NCI-H524 treated with DMSO at 0.1 percent for 48 hours (cell line): ENCODE measurements at regions not wholly inside any gene's neighbourhood (a gene's known extent, or its start where the extent isn't known, plus 50 kb on each side); places are given as distances from the start of the nearest gene placed in this dataset.
"Not testable (repeated sequence)": the region's sequence is repeated elsewhere in the genome, so short reads cannot be mapped to it uniquely, and the experiment has no call there.

Experiments used
- DNase-seq: peaks from one replicate; lab custom pipeline; 2025; lab: John Stamatoyannopoulos, UW

GRCh38 chr3:67957268-67957667 lies 302.9 kb upstream of the SUCLG2 start:
- no peak for DNase-seq

DNA sequence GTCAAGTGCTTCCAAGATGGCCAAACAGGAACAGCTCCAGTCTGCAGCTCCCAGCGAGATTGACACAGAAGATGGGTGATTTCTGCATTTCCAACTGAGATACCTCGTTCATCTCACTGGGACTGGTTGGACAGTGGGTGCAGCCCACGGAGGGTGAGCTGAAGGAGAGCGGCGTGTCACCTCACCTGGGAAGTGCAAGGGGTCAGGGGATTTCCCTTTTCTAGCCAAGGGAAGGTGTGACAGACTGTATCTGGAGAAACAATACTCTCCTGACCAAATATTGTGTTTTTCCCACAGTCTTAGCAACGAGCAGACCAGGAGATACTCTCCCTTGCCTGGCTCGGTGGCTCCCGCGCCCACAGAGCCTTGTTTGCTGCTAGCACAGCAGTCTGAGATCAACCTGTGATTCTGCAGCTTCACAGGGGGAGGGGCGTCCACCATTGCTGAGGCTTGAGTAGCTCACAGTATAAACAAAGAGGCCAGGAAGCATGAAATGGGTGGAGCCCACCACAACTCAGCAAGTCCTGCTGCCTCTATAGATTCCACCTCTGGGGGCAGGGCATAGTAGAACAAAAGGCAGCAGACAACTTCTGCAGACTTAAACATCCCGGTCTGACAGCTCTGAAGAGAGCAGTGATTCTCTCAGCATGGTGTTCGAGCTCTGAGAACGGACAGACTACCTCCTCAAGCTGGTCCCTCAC lies 293.5 kb upstream of the SUCLG2 start:
- no peak for DNase-seq

DNA sequence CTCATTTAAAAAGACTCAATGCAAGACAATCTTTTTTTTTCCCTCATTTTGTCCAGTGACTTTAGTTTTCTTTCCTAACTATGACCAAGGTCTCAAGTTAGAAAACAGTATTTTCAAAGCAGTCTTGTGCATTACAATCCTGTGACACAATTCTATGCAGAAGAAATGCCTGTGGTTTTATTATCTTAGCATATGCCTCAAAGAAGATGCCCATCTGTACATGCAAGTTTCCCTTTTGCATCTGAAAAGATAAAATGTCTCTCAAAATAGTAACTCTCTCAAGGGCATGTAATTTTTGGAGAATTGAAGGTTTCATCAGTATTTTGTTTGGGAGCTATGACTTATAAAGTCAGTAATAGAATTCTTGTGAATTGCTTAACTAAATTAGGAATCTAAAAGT lies 292.0 kb upstream of the SUCLG2 start:
- no peak for DNase-seq

GRCh38 chr3:67943546-67943945 lies 289.1 kb upstream of the SUCLG2 start:
- no peak for DNase-seq

- DNase-seq: no peak
Observed at GRCh38 chr3:67941433-67942030, 287.1 kb upstream of the SUCLG2 start.

DNA sequence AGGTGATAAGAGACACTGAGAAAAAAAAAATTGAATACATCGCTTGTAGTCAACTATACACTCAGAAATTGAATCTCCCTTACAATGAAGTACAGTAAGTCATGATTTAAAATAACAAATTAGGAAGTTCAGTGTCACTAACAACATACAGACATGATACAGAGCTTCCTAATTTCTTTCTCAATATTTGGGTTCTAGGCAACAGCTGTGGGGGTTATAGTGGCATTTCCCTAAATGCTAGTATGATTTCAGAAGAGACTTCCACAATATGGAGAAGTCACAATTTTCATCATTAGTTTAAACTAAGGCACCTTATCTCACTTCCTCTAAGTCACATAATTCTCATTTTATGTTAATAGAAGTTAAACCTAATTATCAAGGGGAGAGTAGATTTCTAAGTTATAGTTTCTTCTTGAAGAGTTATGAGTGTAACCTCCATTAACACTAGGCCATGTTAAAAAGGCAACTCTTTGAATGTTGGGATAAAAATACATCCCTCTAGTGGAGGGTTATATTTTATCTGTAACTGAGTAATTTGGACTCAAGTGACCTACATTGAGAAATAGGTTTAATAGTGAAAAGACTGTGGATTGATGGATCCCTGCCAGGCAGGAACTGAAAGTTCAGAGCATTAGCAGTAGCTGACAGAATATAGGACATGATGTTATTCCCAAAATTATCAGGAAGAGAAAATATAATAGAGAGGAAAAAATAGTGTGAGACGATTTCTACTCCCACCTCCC lies 286.0 kb upstream of the SUCLG2 start:
- DNase-seq: no peak

DNA sequence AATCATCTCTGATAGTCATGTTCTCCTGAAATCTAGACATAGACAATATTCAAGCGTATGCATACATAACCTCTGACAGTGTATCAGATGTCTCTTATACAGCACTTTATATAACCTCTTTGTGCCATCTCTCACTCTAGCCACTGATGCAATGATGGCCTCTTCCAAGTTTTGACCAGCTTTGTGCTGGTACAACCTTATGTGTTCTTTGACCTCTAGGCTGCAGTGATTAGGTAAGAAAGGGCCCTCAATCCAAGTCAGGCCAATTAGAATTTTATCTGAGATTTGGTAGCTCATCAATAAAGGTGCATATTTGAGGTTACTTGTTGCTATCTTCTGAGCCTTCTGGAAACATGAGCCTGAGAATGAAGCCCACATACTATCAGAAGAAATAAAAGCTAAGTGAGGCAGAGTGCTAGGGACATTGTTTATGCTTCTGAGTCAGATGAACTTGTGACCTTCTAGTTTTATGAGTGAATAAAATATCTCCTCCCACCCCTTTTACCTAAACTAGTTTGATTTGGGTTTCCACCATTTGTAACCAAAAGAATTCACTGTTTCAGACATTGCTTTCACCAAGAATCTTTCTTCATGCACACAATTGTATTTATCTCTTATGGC lies 283.2 kb upstream of the SUCLG2 start:
- no peak for DNase-seq

GRCh38 chr3:67930394-67930793 lies 276.0 kb upstream of the SUCLG2 start:
- DNase-seq: not testable (repeated sequence)

GRCh38 chr3:67923796-67924195 lies 269.4 kb upstream of the SUCLG2 start:
- no peak for DNase-seq

DNA sequence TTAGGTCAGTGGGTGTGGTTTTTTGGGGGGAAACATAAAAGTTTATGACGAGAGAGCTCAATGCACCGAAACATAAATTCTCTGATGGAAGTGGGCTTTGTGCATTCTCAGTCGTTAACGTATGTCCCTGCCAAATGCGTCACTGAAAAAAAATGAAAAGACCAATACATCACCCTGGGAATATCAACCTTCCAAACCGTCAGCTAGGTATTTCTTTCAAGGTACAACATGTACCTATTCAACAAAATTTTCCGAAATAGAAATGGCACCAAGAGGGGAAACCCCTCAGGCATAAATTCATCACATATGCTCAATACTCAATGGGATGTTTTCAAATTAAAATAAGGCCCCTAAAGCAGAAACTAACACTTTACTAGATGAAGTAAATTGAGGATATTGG lies 266.6 kb upstream of the SUCLG2 start:
- no peak for DNase-seq

- DNase-seq: no peak
Observed at GRCh38 chr3:67920311-67920710, 265.9 kb upstream of the SUCLG2 start.

DNA sequence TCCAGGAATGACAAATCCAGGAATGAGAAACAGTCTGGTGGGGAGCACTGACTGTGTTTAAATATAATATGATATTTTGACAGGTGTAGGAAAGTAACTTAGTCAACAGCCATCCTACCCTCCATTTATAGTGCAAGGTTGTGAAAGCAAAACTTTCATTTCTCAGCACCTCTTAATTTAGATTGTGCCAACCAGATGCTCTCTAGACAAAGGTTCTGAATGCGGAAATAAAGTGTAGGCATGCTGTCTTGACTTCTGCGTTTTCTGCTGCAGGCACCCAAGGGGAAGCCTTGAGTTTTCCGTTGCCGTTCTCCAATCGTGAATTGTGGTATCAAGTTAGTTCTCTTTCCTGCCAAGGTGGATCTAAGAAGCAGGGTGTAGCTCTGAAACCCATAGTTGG lies 261.9 kb upstream of the SUCLG2 start:
- DNase-seq: no peak

DNA sequence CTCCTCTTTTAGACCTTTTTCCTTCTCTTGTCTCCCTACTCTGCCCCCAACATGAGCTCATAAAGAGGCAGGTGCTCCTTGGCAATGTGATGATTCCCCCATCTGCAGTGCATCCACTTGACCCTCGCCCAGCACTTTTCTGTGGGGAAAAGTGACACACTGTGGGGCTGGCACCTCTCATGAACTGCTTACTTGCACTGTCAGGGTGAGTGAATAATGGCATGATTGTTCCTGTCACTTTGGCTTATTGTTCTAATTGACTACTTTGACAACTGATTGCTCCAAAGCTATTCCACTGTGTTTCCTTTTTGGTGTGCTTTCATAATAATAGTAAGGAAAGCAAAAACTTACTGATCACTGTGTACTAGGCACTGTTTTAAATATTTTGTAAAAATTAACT lies 253.3 kb upstream of the SUCLG2 start:
- DNase-seq: no peak

GRCh38 chr3:67906261-67906660 lies 251.8 kb upstream of the SUCLG2 start:
- no peak for DNase-seq

GRCh38 chr3:67901681-67902080 lies 247.3 kb upstream of the SUCLG2 start:
- DNase-seq: no peak

DNA sequence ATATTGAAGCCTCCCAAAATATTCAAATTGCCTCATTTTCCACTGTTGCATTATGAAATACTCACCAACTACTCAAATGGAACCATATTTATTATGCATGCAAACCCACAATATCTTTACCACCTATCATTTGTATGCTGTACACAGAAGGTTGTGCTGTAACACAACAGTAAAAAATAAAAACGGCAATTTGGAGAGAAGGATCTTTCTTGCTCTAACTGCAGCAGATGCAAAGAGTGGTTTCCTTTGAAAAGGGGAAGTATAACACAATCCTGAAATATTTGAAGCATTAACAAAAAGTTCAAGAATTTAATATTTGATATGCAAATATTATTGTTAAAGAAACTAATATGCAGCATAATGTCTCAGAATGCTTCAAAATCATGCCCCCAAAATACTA lies 244.5 kb upstream of the SUCLG2 start:
- DNase-seq: no peak

DNA sequence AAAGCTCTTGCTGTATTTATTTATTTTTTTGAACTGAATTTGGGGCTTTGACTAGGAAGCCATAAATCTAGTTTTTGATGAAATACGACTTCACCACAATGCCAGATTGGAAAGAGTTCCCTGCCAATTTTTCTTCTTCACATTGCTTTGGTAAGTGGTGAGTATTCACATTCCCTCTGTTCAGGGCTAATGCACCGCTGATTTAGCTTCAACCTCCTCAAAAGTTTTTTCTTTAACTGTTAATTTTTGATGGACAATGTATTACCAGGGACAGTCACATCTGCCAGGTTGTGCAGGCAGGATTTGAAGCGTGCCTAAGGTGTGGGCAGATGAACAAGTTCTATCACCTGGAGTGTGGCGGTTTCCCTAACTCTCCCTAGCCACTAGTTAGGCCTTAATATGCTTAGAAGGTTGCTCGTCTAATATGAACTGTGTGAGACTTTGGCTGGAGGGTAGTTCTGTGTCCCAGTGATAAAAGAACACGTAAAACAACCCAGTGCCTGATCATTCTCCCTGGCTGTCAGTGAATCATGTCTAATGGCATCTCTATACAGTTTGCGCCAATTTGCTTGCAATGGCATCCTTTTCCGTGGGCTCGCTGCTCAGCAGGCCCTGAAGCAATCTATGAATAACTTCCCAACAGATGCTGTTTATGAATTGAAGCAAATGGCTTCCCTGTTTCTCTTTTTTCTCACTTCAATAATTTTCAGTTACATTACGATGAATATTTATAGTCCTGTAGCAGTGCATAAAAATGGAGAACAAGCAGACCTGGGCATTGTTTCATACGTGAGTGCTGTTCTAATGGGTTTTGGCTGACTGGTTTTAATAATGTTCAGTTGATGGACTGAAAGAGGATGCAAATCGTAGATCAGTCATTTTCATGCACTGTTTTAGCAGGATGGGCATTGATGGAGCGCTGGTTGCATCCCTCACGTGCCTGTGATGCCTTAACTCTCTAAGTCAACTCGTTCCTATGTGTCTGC lies 243.2 kb upstream of the SUCLG2 start:
- no peak for DNase-seq

DNA sequence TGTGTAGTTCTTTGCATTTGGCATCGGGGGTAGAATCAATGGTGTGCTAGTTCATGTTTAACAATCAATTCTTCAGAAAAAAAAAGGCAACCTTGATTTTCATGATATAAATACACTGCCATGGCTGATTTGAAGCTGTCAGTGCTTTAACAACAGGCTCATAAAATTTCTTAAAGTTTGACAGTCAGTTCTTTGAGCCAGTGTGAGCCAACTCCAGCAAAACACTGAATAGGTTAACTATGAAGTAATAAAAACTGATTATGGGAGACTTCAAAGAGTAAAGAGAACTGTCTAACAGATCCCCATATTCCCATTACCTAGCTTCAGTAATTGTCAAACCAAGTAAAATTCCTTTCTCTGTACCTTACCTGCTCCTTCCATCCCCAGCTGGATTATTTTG lies 241.7 kb upstream of the SUCLG2 start:
- DNase-seq: no peak

DNA sequence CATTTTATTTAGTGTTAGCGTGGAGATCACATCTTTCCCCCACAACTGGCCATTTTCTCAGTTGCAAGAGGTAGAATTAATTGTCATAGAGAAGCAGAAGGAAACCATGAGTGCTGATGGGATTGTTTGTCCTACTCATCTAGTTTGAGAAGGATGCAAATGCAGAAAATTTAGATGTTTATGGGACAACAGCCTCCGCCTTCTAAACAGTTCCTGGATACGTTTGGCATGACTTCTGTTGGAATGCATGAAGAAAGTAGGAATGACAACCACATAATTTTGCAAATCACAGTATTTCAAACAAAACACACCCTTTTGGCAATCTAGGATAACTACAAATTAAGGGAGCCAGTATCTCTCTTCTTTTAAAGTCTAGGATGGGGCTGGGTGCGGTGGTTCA lies 240.1 kb upstream of the SUCLG2 start:
- no peak for DNase-seq

GRCh38 chr3:67884345-67884744 lies 229.9 kb upstream of the SUCLG2 start:
- DNase-seq: no peak

DNA sequence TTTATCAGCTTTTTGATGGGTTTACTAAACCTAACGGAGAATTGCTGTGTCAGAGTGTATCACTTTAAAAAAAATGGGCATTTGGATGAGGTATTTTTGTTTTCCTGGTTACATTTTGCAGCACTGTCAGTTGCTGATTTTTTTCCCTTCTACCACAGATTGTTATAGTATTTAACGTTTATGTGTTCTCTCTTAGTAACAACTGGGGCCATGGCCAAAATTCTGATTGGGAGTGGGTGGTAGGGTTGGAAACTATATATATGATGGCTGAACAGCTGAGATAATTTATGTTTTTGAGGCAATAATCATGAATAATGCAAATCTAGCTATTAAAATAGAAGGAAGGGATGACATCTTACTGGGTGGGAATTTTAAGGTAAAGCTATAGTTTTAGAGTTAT lies 229.4 kb upstream of the SUCLG2 start:
- DNase-seq: no peak

DNA sequence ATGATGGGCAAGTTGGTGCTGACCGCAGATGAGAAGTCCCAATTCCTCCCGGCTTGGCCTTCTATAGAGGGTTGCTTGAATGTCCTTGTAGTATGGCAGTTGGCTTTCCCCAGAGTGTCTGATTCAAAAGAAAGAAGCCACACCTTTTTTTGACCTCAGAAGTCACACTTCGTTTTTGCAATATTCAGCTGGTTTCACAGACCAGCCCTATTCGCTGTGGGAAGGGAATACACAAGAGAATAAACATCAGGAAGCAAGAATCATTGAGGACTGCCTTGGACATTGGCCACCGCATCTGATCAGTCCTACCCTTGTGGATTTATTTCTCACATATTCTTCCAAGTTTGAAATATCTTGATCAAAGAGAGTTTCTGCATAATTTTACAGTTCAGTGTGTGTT lies 228.6 kb upstream of the SUCLG2 start:
- no peak for DNase-seq
